Activated CD4-positive, alpha-beta T cell treated with anti-CD3 and anti-CD28 coated beads, Interleukin-2, amount 50 U/mL, for 4 hours (primary cell): ENCODE measurements at regions not wholly inside any gene's neighbourhood (a gene's known extent, or its start where the extent isn't known, plus 50 kb on each side); places are given as distances from the start of the nearest gene placed in this dataset.

ENCODE experiments used
- DNase-seq, 2 experiments: peaks; one replicate each; pipeline ENCODE4 v3.0.0-alpha.2; 2020

GRCh38 chr4:28555866-28556265 is 1695.2 kb downstream of the STIM2 start:
- no peak for DNase-seq

- DNase-seq, result no peak
These were observed 1697.1 kb downstream of the STIM2 start for GRCh38 chr4:28557755-28558154.

GRCh38 chr4:28558895-28559294 is 1698.3 kb downstream of the STIM2 start:
- no peak for DNase-seq

GRCh38 chr4:28562913-28563312 is 1702.3 kb downstream of the STIM2 start:
- no peak for DNase-seq

GRCh38 chr4:28565396-28565795 is 1704.8 kb downstream of the STIM2 start:
- DNase-seq, result no peak

GRCh38 chr4:28600958-28601357 is 1740.3 kb downstream of the STIM2 start:
- DNase-seq, result no peak

GRCh38 chr4:28621591-28621990 is 1761.0 kb downstream of the STIM2 start:
- DNase-seq, result no peak

GRCh38 chr4:28636971-28637370 is 1776.3 kb downstream of the STIM2 start:
- no peak for DNase-seq

- no peak for DNase-seq
These were observed 1779.1 kb downstream of the STIM2 start for GRCh38 chr4:28639747-28640146.

- no peak for DNase-seq
These were observed 1794.0 kb downstream of the STIM2 start for GRCh38 chr4:28654618-28655017.

GRCh38 chr4:28665306-28665705 is 1804.7 kb downstream of the STIM2 start:
- DNase-seq, result no peak

GRCh38 chr4:28675582-28675981 is 1814.9 kb downstream of the STIM2 start:
- DNase-seq, result no peak

GRCh38 chr4:28677808-28678207 is 1817.2 kb downstream of the STIM2 start:
- no peak for DNase-seq

- no peak for DNase-seq
These were observed 1822.2 kb downstream of the STIM2 start for GRCh38 chr4:28682847-28683246.

GRCh38 chr4:28686618-28687017 is 1826.0 kb downstream of the STIM2 start:
- DNase-seq, result no peak

- no peak for DNase-seq
These were observed 1830.2 kb downstream of the STIM2 start for GRCh38 chr4:28690890-28691289.

- no peak for DNase-seq
These were observed 1841.9 kb downstream of the STIM2 start for GRCh38 chr4:28702571-28702970.

GRCh38 chr4:28709891-28710290 is 1849.2 kb downstream of the STIM2 start:
- DNase-seq, result no peak

- DNase-seq, result no peak
These were observed 1862.7 kb downstream of the STIM2 start for GRCh38 chr4:28723371-28723770.

GRCh38 chr4:28724239-28724638 is 1863.6 kb downstream of the STIM2 start:
- DNase-seq, result no peak

- no peak for DNase-seq
These were observed 1869.7 kb downstream of the STIM2 start for GRCh38 chr4:28730304-28730703.

- DNase-seq, result no peak
These were observed 1883.4 kb downstream of the STIM2 start for GRCh38 chr4:28744066-28744465.

- DNase-seq, result no peak
These were observed 1893.7 kb downstream of the STIM2 start for GRCh38 chr4:28754376-28754775.

- DNase-seq, result no peak
These were observed 1894.4 kb downstream of the STIM2 start for GRCh38 chr4:28755081-28755480.

- DNase-seq, result no peak
These were observed 1898.4 kb downstream of the STIM2 start for GRCh38 chr4:28759064-28759463.

- DNase-seq, result no peak
These were observed 1899.4 kb downstream of the STIM2 start for GRCh38 chr4:28760003-28760402.
